GM19455 (cell line): ENCODE measurements at regions not wholly inside any gene's neighbourhood (a gene's known extent, or its start where the extent isn't known, plus 50 kb on each side); places are given as distances from the start of the nearest gene placed in this dataset.
"Not testable (repeated sequence)": the region's sequence is repeated elsewhere in the genome, so short reads cannot be mapped to it uniquely, and the experiment has no call there.

Source experiments
- ATAC-seq: cut with Tn5 transposase; IDR thresholded peaks from one replicate; pipeline ENCODE4 v1.9.1; 2021; ENCODE audit not compliant: unreplicated experiment

GRCh38 chr11:129723761-129724162, 91.9 kb upstream of the TMEM45B start:
- ATAC-seq: no peak

GRCh38 chr11:129724866-129725265, 90.8 kb upstream of the TMEM45B start:
- ATAC-seq: no peak

- no peak for ATAC-seq
These were observed 89.5 kb upstream of the TMEM45B start for GRCh38 chr11:129726179-129726578.

- ATAC-seq: no peak
These were observed 87.1 kb upstream of the TMEM45B start for GRCh38 chr11:129728581-129728980.

- no peak for ATAC-seq
These were observed 86.4 kb upstream of the TMEM45B start for GRCh38 chr11:129729216-129729615.

GRCh38 chr11:129729823-129730222, 85.8 kb upstream of the TMEM45B start:
- no peak for ATAC-seq

GRCh38 chr11:129731316-129731715, 84.3 kb upstream of the TMEM45B start:
- no peak for ATAC-seq

GRCh38 chr11:129732941-129733340, 82.7 kb upstream of the TMEM45B start:
- no peak for ATAC-seq

- ATAC-seq: no peak
These were observed 82.3 kb upstream of the TMEM45B start for GRCh38 chr11:129733384-129733783.

- no peak for ATAC-seq
These were observed 81.7 kb upstream of the TMEM45B start for GRCh38 chr11:129733981-129734380.

GRCh38 chr11:129734654-129735053, 81.0 kb upstream of the TMEM45B start:
- ATAC-seq: no peak

GRCh38 chr11:129737831-129738230, 77.8 kb upstream of the TMEM45B start:
- no peak for ATAC-seq

- ATAC-seq: no peak
These were observed 77.4 kb upstream of the TMEM45B start for GRCh38 chr11:129738242-129738641.

- no peak for ATAC-seq
These were observed 76.3 kb upstream of the TMEM45B start for GRCh38 chr11:129739339-129739738.

GRCh38 chr11:129740125-129740719, 75.4 kb upstream of the TMEM45B start:
- no peak for ATAC-seq

- ATAC-seq: no peak
These were observed 72.4 kb upstream of the TMEM45B start for GRCh38 chr11:129743112-129743815.

GRCh38 chr11:129747071-129747470, 68.6 kb upstream of the TMEM45B start:
- no peak for ATAC-seq

- ATAC-seq: no peak
These were observed 66.5 kb upstream of the TMEM45B start for GRCh38 chr11:129749141-129749540.

GRCh38 chr11:129750343-129751292, 65.0 kb upstream of the TMEM45B start:
- peak; percentile 86 for ATAC-seq

- ATAC-seq: no peak
These were observed 64.1 kb upstream of the TMEM45B start for GRCh38 chr11:129751511-129751910.

GRCh38 chr11:129763569-129763968, 52.1 kb upstream of the TMEM45B start:
- ATAC-seq: not testable (repeated sequence)

- not testable (repeated sequence) for ATAC-seq
These were observed 51.4 kb upstream of the TMEM45B start for GRCh38 chr11:129764204-129764603.
